ENCODE measurements at regions not wholly inside any gene's neighbourhood (a gene's known extent, or its start where the extent isn't known, plus 50 kb on each side); places are given as distances from the start of the nearest gene placed in this dataset.
"Not testable (repeated sequence)": the region's sequence is repeated elsewhere in the genome, so short reads cannot be mapped to it uniquely, and the experiment has no call there.

DNA sequence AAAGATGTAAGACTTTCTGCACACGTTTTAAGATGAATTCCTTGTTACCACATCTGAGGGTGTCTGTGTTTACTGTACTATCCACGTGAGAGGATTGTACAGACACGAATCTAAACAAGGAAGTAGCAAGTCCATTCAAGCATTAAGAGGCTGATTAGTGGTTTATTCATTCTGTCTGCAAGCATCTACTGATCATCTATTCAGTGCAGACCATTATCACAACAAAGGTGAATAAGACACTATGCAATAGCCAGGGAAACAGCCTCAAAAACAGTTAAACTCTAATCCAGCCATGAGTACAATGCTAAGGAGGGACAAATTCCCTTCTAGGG is 111.6 kb upstream of the PZP start:
- no peak overlapping the region for H3K4me3 ChIP-seq (ENCODE audit: low read length in 2 of 2)
- H2BK120ac ChIP-seq (ENCODE audit: low read depth, low read length) = no peak overlapping the region
- H2BK5ac ChIP-seq (ENCODE audit: low read length) = no peak overlapping the region

DNA sequence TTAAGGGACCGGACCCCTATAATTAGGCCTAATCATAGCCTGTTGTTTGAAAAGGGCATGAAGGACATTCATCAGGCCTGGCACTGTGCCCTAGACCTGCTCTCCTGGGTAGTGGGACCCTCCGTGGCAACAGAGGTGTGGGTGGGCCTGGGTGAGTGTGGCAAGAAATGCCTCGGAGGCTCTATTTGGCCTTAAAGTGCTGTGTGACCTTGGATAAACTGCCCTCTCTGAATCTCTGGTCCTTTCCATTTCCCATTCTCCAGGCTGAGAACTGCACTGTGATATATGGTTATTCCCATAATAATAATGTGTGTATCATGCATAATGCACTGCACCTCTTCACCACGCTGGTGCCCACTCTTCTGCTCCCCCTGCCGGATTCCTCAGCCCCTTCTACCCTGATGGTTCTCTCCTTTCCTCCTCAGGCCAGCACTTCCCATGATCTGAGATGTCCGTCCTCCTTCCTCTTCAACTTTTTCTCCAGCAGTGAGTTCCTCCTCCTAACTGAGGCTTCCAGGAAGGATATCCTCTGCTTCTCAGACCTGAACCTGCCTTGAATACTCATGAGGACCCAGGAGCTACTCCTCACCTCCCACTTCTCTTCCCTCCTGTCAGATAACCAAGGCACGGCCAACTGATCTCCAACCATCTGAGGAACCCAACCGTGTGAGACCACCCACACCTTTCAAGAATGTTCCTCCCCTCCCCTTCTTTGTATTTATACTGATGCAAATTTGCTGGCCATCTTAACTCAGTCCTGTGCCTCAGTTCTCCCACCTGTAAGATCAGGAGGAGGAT is 111.0 kb upstream of the PZP start:
- WGBS, 2 donors (ENCODE audit: extremely low coverage in 2 of 2, insufficient read length in 2 of 2, insufficient replicate concordance in 1 of 2) = no CpG with 5 or more reads among the region's 8 CpGs
- no peak overlapping the region for H2BK12ac ChIP-seq (ENCODE audit: low read length)

More for the DNA sequence above, 111.6 kb upstream of the PZP start:
- no peak overlapping the region for H3K23ac ChIP-seq (ENCODE audit: low read depth, low read length, poor library complexity)
- H3K27me3 ChIP-seq (ENCODE audit: control insufficient read depth in 3 of 3, insufficient read depth in 3 of 3, low read depth in 1 of 3, low read length in 3 of 3) = no peaks in the 10 kb centered on the region
- H2BK12ac ChIP-seq (ENCODE audit: low read length) = no peak overlapping the region
- WGBS, 2 donors (ENCODE audit: extremely low coverage in 2 of 2, insufficient read length in 2 of 2, insufficient replicate concordance in 1 of 2) = no CpG with 5 or more reads among the region's 3 CpGs
- no peak overlapping the region for H3K4me2 ChIP-seq (ENCODE audit: insufficient read depth, low read length, poor library complexity, severe bottlenecking)
- no peak overlapping the region for H3K9ac ChIP-seq (ENCODE audit: low read depth, low read length, poor library complexity)
- H3K9me3 ChIP-seq (replicated peaks in 1 of 2; ENCODE audit: control insufficient read depth in 2 of 2, insufficient read depth in 1 of 2, low read depth in 1 of 2, low read length in 2 of 2) = no peaks in the 10 kb centered on the region
- no peak overlapping the region for H3K4ac ChIP-seq (ENCODE audit: low read length)
- no peak overlapping the region for H2BK15ac ChIP-seq (ENCODE audit: low read length)
- no peak for DNase-seq (ENCODE audit: low spot score)
- H4K91ac ChIP-seq (ENCODE audit: low read depth, low read length, poor library complexity) = no peak overlapping the region
- H3K14ac ChIP-seq (ENCODE audit: low read length) = no peak overlapping the region
- H3K27ac ChIP-seq (replicated peaks; ENCODE audit: low read length) = no peak overlapping the region
- no peak overlapping the region for H4K8ac ChIP-seq (ENCODE audit: low read depth, low read length)
- peaks cover 0 to 15% of the 10 kb centered on the region in 2 donors for H3K36me3 ChIP-seq (replicated peaks in 1 of 2; ENCODE audit: control insufficient read depth in 2 of 2, insufficient read depth in 2 of 2, low read length in 2 of 2)
- H2AFZ ChIP-seq (ENCODE audit: low read length) = no peak overlapping the region
- no peak overlapping the region for H3K18ac ChIP-seq (ENCODE audit: low read length)
- no peaks in the 10 kb centered on the region for H3K79me1 ChIP-seq (ENCODE audit: low read depth, low read length)
- no peak overlapping the region for H2AK5ac ChIP-seq (ENCODE audit: low read depth, low read length)
- H3K4me1 ChIP-seq (ENCODE audit: control insufficient read depth in 2 of 2, insufficient read depth in 1 of 2, low read depth in 1 of 2, low read length in 2 of 2) = no peaks in the 10 kb centered on the region

DNA sequence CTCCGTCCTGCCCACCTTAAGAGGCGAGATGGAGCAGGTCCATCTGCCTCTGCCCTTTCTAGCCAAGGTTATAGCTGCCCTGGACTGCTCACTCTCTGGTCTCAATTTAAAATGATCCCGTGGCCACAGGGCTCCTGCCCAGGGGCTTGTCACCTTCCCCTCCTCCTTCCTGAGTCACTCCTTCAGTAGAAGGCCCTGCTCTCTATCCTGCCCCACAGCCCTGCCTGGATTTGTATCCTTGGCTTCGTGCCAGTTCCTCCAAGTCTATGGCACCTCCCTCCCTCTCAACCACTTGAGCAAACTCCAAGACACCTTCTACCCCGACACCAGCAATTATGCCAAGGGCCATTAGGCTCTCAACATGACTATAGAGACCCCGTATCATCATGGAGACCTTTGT is 105.3 kb upstream of the PZP start:
- H3K27ac ChIP-seq (replicated peaks; ENCODE audit: low read length); H3K9me3 ChIP-seq (replicated peaks in 1 of 2; ENCODE audit: control insufficient read depth in 2 of 2, insufficient read depth in 1 of 2, low read depth in 1 of 2, low read length in 2 of 2); DNase-seq (ENCODE audit: low spot score); H3K14ac ChIP-seq (ENCODE audit: low read length); H3K18ac ChIP-seq (ENCODE audit: low read length); H4K8ac ChIP-seq (ENCODE audit: low read depth, low read length); H2BK15ac ChIP-seq (ENCODE audit: low read length); H2BK120ac ChIP-seq (ENCODE audit: low read depth, low read length); H3K27me3 ChIP-seq (ENCODE audit: control insufficient read depth in 3 of 3, insufficient read depth in 3 of 3, low read depth in 1 of 3, low read length in 3 of 3); H2BK5ac ChIP-seq (ENCODE audit: low read length); H3K4me2 ChIP-seq (ENCODE audit: insufficient read depth, low read length, poor library complexity, severe bottlenecking); H3K4ac ChIP-seq (ENCODE audit: low read length); H2AK5ac ChIP-seq (ENCODE audit: low read depth, low read length); H3K9ac ChIP-seq (ENCODE audit: low read depth, low read length, poor library complexity); H3K79me1 ChIP-seq (ENCODE audit: low read depth, low read length); H3K4me1 ChIP-seq (ENCODE audit: control insufficient read depth in 2 of 2, insufficient read depth in 1 of 2, low read depth in 1 of 2, low read length in 2 of 2); H2BK12ac ChIP-seq (ENCODE audit: low read length); H2AFZ ChIP-seq (ENCODE audit: low read length); H3K23ac ChIP-seq (ENCODE audit: low read depth, low read length, poor library complexity); H3K4me3 ChIP-seq (ENCODE audit: low read length in 2 of 2); H4K91ac ChIP-seq (ENCODE audit: low read depth, low read length, poor library complexity): not testable (repeated sequence)
- H3K36me3 ChIP-seq (replicated peaks in 1 of 2; ENCODE audit: control insufficient read depth in 2 of 2, insufficient read depth in 2 of 2, low read length in 2 of 2) = peaks cover 0 to 34% of the 10 kb centered on the region in 2 donors
- WGBS, 2 donors (ENCODE audit: extremely low coverage in 2 of 2, insufficient read length in 2 of 2, insufficient replicate concordance in 1 of 2) = no CpG with 5 or more reads among the region's 6 CpGs

More for the DNA sequence above, 111.0 kb upstream of the PZP start:
- H2BK120ac ChIP-seq (ENCODE audit: low read depth, low read length) = no peak overlapping the region
- no peak overlapping the region for H2AFZ ChIP-seq (ENCODE audit: low read length)
- H3K4me1 ChIP-seq (ENCODE audit: control insufficient read depth in 2 of 2, insufficient read depth in 1 of 2, low read depth in 1 of 2, low read length in 2 of 2) = no peaks in the 10 kb centered on the region
- no peak overlapping the region for H2BK5ac ChIP-seq (ENCODE audit: low read length)
- no peak overlapping the region for H4K91ac ChIP-seq (ENCODE audit: low read depth, low read length, poor library complexity)
- H3K27me3 ChIP-seq (ENCODE audit: control insufficient read depth in 3 of 3, insufficient read depth in 3 of 3, low read depth in 1 of 3, low read length in 3 of 3) = no peaks in the 10 kb centered on the region
- no peak overlapping the region for H4K8ac ChIP-seq (ENCODE audit: low read depth, low read length)
- H3K4me2 ChIP-seq (ENCODE audit: insufficient read depth, low read length, poor library complexity, severe bottlenecking) = no peak overlapping the region
- H3K9me3 ChIP-seq (replicated peaks in 1 of 2; ENCODE audit: control insufficient read depth in 2 of 2, insufficient read depth in 1 of 2, low read depth in 1 of 2, low read length in 2 of 2) = no peaks in the 10 kb centered on the region
- no peak overlapping the region for H3K27ac ChIP-seq (replicated peaks; ENCODE audit: low read length)
- no peaks in the 10 kb centered on the region for H3K79me1 ChIP-seq (ENCODE audit: low read depth, low read length)
- H3K36me3 ChIP-seq (replicated peaks in 1 of 2; ENCODE audit: control insufficient read depth in 2 of 2, insufficient read depth in 2 of 2, low read length in 2 of 2) = peaks cover 0 to 11% of the 10 kb centered on the region in 2 donors
- no peak overlapping the region for H3K14ac ChIP-seq (ENCODE audit: low read length)
- H3K4ac ChIP-seq (ENCODE audit: low read length) = no peak overlapping the region
- no peak for DNase-seq (ENCODE audit: low spot score)
- no peak overlapping the region for H3K23ac ChIP-seq (ENCODE audit: low read depth, low read length, poor library complexity)
- no peak overlapping the region for H3K4me3 ChIP-seq (ENCODE audit: low read length in 2 of 2)
- no peak overlapping the region for H3K18ac ChIP-seq (ENCODE audit: low read length)
- H2BK15ac ChIP-seq (ENCODE audit: low read length) = no peak overlapping the region
- H2AK5ac ChIP-seq (ENCODE audit: low read depth, low read length) = no peak overlapping the region
- no peak overlapping the region for H3K9ac ChIP-seq (ENCODE audit: low read depth, low read length, poor library complexity)

DNA sequence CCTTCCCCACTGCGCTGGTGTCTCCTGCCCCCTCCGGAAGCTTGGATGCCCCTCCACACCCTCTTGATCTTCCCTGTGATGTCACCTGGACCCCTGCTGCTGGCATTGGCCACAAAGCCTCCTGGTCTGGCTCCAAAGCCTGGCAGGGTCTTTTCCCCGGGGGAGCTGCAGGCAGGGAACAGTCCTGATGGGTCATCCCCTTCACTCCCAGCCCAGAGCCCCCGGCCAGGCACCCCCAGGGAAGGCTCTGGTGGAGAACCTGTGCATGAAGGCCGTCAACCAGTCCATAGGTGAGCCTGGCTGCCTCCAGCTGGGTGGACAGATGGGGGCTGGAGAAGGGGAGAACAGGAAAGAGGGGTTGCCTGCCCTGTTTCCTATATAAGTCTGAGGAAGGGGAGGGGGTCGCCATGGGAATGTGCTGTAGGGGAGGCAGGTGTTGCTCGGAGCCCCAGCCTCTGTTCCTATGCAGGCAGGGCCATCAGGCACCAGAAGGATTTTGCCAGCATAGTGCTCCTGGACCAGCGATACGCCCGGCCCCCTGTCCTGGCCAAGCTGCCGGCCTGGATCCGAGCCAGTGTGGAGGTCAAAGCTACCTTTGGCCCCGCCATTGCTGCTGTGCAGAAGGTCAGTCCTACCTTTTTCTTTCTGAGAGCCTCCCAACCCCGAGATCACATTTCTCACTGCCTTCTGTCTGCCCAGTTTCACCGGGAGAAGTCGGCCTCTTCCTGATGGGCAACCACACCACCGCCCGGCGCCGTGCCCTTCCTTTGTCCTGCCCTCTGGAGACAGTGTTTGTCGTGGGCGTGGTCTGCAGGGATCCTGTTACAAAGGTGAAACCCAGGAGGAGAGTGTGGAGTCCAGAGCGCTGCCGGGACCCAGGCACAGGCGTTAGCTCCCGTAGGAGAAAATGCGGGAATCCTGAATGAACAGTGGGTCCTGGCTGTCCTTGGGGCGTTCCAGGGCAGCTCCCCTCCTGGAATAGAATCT is 104.5 kb upstream of the PZP start:
- not testable (repeated sequence) for H3K23ac ChIP-seq (ENCODE audit: low read depth, low read length, poor library complexity); H2BK120ac ChIP-seq (ENCODE audit: low read depth, low read length); H3K14ac ChIP-seq (ENCODE audit: low read length); H2BK5ac ChIP-seq (ENCODE audit: low read length); DNase-seq (ENCODE audit: low spot score); H3K9ac ChIP-seq (ENCODE audit: low read depth, low read length, poor library complexity); H3K18ac ChIP-seq (ENCODE audit: low read length); H3K9me3 ChIP-seq (replicated peaks in 1 of 2; ENCODE audit: control insufficient read depth in 2 of 2, insufficient read depth in 1 of 2, low read depth in 1 of 2, low read length in 2 of 2); H3K79me1 ChIP-seq (ENCODE audit: low read depth, low read length); H2AK5ac ChIP-seq (ENCODE audit: low read depth, low read length); H3K4me1 ChIP-seq (ENCODE audit: control insufficient read depth in 2 of 2, insufficient read depth in 1 of 2, low read depth in 1 of 2, low read length in 2 of 2); H3K27ac ChIP-seq (replicated peaks; ENCODE audit: low read length); H2AFZ ChIP-seq (ENCODE audit: low read length); H4K91ac ChIP-seq (ENCODE audit: low read depth, low read length, poor library complexity); H4K8ac ChIP-seq (ENCODE audit: low read depth, low read length); H3K4me2 ChIP-seq (ENCODE audit: insufficient read depth, low read length, poor library complexity, severe bottlenecking); H3K4me3 ChIP-seq (ENCODE audit: low read length in 2 of 2); H3K27me3 ChIP-seq (ENCODE audit: control insufficient read depth in 3 of 3, insufficient read depth in 3 of 3, low read depth in 1 of 3, low read length in 3 of 3); H2BK12ac ChIP-seq (ENCODE audit: low read length); H3K4ac ChIP-seq (ENCODE audit: low read length); H2BK15ac ChIP-seq (ENCODE audit: low read length)
- peaks cover 0 to 40% of the 10 kb centered on the region in 2 donors for H3K36me3 ChIP-seq (replicated peaks in 1 of 2; ENCODE audit: control insufficient read depth in 2 of 2, insufficient read depth in 2 of 2, low read length in 2 of 2)
- no CpG with 5 or more reads among the region's 28 CpGs for WGBS, 2 donors (ENCODE audit: extremely low coverage in 2 of 2, insufficient read length in 2 of 2, insufficient replicate concordance in 1 of 2)
